A549 (cell line): ENCODE measurements at regions not wholly inside any gene's neighbourhood (a gene's known extent, or its start where the extent isn't known, plus 50 kb on each side); places are given as distances from the start of the nearest gene placed in this dataset.

Experiments used
- ATAC-seq, 2 experiments: fragments of 200-7000 bp in 1 of 2; fragments of >200 bp in 1 of 2; cut with Nextera tagmentation in 1 of 2; cut with Tn5 transposase in 1 of 2; 3 replicates each; pipeline versions ENCODE4 v1.8.0 to v1.9.1; 2018 to 2020; ENCODE audit warnings: mild to moderate bottlenecking in 1 of 2, moderate library complexity in 1 of 2
- CTCF ChIA-PET: fragments of 300-600 bp; sonication (Branson Sonifier 250); formaldehyde crosslinking; extraction: SDS; loops from one replicate; lab custom pipeline; 2021; ENCODE audit warnings: antibody characterized with exemption, inconsistent platforms; lab: Yijun Ruan, JAX
- POLR2A ChIA-PET: fragments of 350-600 bp; formaldehyde crosslinking; extraction: SDS; loops from one replicate; lab custom pipeline; 2021; ENCODE audit warnings: antibody characterized with exemption, inconsistent platforms; lab: Yijun Ruan, JAX
- DNase-seq, 2 experiments: peaks; one replicate each; pipeline versions ENCODE4 v3.0.0 to v3.0.0-alpha.2; 2011 to 2016; ENCODE audit warnings: low read depth in 1 of 2, low spot score in 1 of 2
- FAIRE-seq: peaks from 2 replicates; lab custom pipeline; 2011; peaks lifted over from hg19 to GRCh38; lab: Jason Lieb, UNC
- H3K27ac ChIP-seq, 2 experiments: fragments of >200 bp; sonication (Bioruptor Twin); formaldehyde crosslinking; 3 replicates each; pipeline ENCODE4 v1.5.1; 2016 to 2017
- H3K4me1 ChIP-seq: fragments of >200 bp; sonication (Bioruptor Twin); formaldehyde crosslinking; 3 replicates; pipeline ENCODE4 v1.6.1; 2016
- H3K4me2 ChIP-seq: fragments of >200 bp; sonication (Bioruptor Twin); formaldehyde crosslinking; 3 replicates; pipeline ENCODE4 v1.6.1; 2016
- H3K4me3 ChIP-seq: fragments of >200 bp; sonication (Bioruptor Twin); formaldehyde crosslinking; 3 replicates; pipeline ENCODE4 v1.5.1; 2016
- H3K9me3 ChIP-seq: fragments of >200 bp; sonication (Bioruptor Twin); formaldehyde crosslinking; 3 replicates; pipeline ENCODE4 v1.6.1; 2016
- BHLHE40 ChIP-seq: IDR thresholded peaks from 2 replicates; pipeline ENCODE4 v1.6.1; 2012; ENCODE audit warnings: low read depth, low read length, inconsistent platforms
- CEBPB ChIP-seq, 2 experiments: fragments of >200 bp in 1 of 2; sonication (Bioruptor Twin) in 1 of 2; formaldehyde crosslinking in 1 of 2; IDR thresholded peaks; 2 replicates each; pipeline ENCODE4 v1.6.1; 2012 to 2016
- CHD4 ChIP-seq: fragments of 200-600 bp; sonication (generic); IDR thresholded peaks from 2 replicates; pipeline ENCODE4 v1.6.1; 2016; ENCODE audit warnings: antibody characterized with exemption, mild to moderate bottlenecking, borderline replicate concordance
- EHF ChIP-seq: fragments of 250-450 bp; sonication (Bioruptor Pico); IDR thresholded peaks from 2 replicates; pipeline ENCODE4 v1.5.0; 2020; ENCODE audit warnings: mild to moderate bottlenecking
- EP300 ChIP-seq, 2 experiments: fragments of >200 bp; sonication (Bioruptor Twin); formaldehyde crosslinking; IDR thresholded peaks; 2 replicates in 1 of 2; 3 replicates in 1 of 2; pipeline ENCODE4 v1.6.1; 2016 to 2017
- HMGXB4 ChIP-seq: fragments of 250-450 bp; sonication (Bioruptor Pico); IDR thresholded peaks from 2 replicates; pipeline ENCODE4 v1.5.0; 2021; ENCODE audit warnings: mild to moderate bottlenecking, moderate library complexity, borderline replicate concordance
- HOXA7 ChIP-seq: fragments of 250-450 bp; sonication (Bioruptor Pico); IDR thresholded peaks from 2 replicates; pipeline ENCODE4 v1.5.0; 2020; ENCODE audit warnings: mild to moderate bottlenecking, moderate library complexity
- KDM1A ChIP-seq: fragments of 200-600 bp; sonication (generic); IDR thresholded peaks from 2 replicates; pipeline ENCODE4 v1.6.1; 2016; ENCODE audit warnings: low read depth, mild to moderate bottlenecking
- MYC ChIP-seq: IDR thresholded peaks from 2 replicates; pipeline ENCODE4 v1.6.1; 2012; ENCODE audit warnings: mild to moderate bottlenecking, inconsistent platforms, low read length, improper control_type of control experiment, borderline replicate concordance
- POLR2A ChIP-seq: IDR thresholded peaks from 2 replicates; pipeline ENCODE4 v1.6.1; 2012; ENCODE audit warnings: mild to moderate bottlenecking, low read length
- RAD21 ChIP-seq, 2 experiments: fragments of >200 bp in 1 of 2; sonication (Bioruptor Twin) in 1 of 2; formaldehyde crosslinking in 1 of 2; IDR thresholded peaks in 1 of 2; conservative IDR thresholded peaks in 1 of 2; 2 replicates in 1 of 2; 3 replicates in 1 of 2; pipeline ENCODE4 v1.6.1; 2012 to 2018; ENCODE audit warnings: inconsistent platforms in 1 of 2
- RFX5 ChIP-seq: fragments of 450-650 bp; IDR thresholded peaks from 2 replicates; pipeline ENCODE4 v1.7.1; 2014; ENCODE audit warnings: antibody characterized with exemption, mild to moderate bottlenecking, moderate library complexity
- RNF2 ChIP-seq: fragments of 200-600 bp; sonication (generic); IDR thresholded peaks from 2 replicates; pipeline ENCODE4 v1.6.1; 2016; ENCODE audit warnings: low read depth, mild to moderate bottlenecking, antibody characterized with exemption, moderate library complexity, borderline replicate concordance
- SMC3 ChIP-seq: fragments of >200 bp; sonication (Bioruptor Twin); formaldehyde crosslinking; IDR thresholded peaks from 3 replicates; pipeline ENCODE4 v1.6.1; 2018; ENCODE audit warnings: inconsistent platforms
- WGBS: methylation state at CpG from one replicate; pipeline ENCODE4 v1.1.6; 2017; ENCODE audit errors: missing lambda C conversion rate; 5-methylcytosine and 5-hydroxymethylcytosine counted together
- small RNA-seq, 6 experiments: library from RNA; depleted of rRNA; stranded (forward); fragments of <200 nt; gene quantifications; one replicate each; pipeline ENCODE3, GENCODE V24; 2012

GRCh38 chr12:94510128-94510527, 50.5 kb upstream of the CEP83 start:
- Histone ChIP-seq H3K4me3 (no peak overlapping the region), H3K9me3 (no peaks in the 10 kb centered on the region), H3K27ac (no peak overlapping the region), H3K4me1 (no peaks in the 10 kb centered on the region), H3K4me2 (no peak overlapping the region)
- no peak for FAIRE-seq
- CTCF ChIA-PET, result interaction anchor here (1.5 kb wide), 1 partner anchor 33 kb away, joined by 3 read pairs; no protein-coding TSS in a partner anchor
- no peak for DNase-seq
- TF ChIP-seq EP300 (IDR thresholded peaks at IDR 0.05) (no peak), RNF2 (no peak), HOXA7 (CRISPR knock-in tag) (no peak), CEBPB (IDR thresholded peaks at IDR 0.05) (no peak), EHF (CRISPR knock-in tag) (no peak), MYC (no peak), KDM1A (no peak), HMGXB4 (CRISPR knock-in tag) (no peak), RAD21 (conservative IDR thresholded peaks at IDR 0.05 in 1 of 2, IDR thresholded peaks at IDR 0.05 in 1 of 2) (no peak), POLR2A (no peak), SMC3 (no peak), RFX5 (no peak), CHD4 (no peak), BHLHE40 (no peak)
- 8% methylated on average over 6 of the region's 6 CpGs for WGBS
- no peak for ATAC-seq
- POLR2A ChIA-PET, result no interaction called here

Small RNA genes lying in the stretch of these regions (small RNA-seq; reads per million reads assigned to genes)
- gene RN7SL483P, result 0 reads per million in 6 experiments
